K562 (cell line): ENCODE measurements at regions not wholly inside any gene's neighbourhood (a gene's known extent, or its start where the extent isn't known, plus 50 kb on each side); places are given as distances from the start of the nearest gene placed in this dataset.

Experiments used
- AFF4 ChIP-seq: sonication (generic); formaldehyde crosslinking; IDR thresholded peaks from 2 replicates; pipeline ENCODE4 v1.8.0; 2023; ENCODE audit warnings: mild to moderate bottlenecking, missing genetic modification reagents
- BRCA1 ChIP-seq, 2 experiments: fragments of 450-650 bp in 1 of 2; sonication (generic) in 1 of 2; formaldehyde crosslinking in 1 of 2; IDR thresholded peaks; 2 replicates each; pipeline versions ENCODE4 v1.5.0 to v1.6.1; 2017 to 2020; ENCODE audit warnings: mild to moderate bottlenecking in 1 of 2, missing genetic modification reagents in 1 of 2
- FOXK1 ChIP-seq: sonication (generic); formaldehyde crosslinking; IDR thresholded peaks from 2 replicates; pipeline ENCODE4 v1.8.0; 2022; ENCODE audit warnings: missing genetic modification reagents, mild to moderate bottlenecking, borderline replicate concordance
- GABPB1 ChIP-seq: sonication (generic); formaldehyde crosslinking; IDR thresholded peaks from 2 replicates; pipeline ENCODE4 v1.8.0; 2022; ENCODE audit warnings: mild to moderate bottlenecking, missing genetic modification reagents
- JUN ChIP-seq, 2 experiments: sonication (generic) in 1 of 2; formaldehyde crosslinking in 1 of 2; IDR thresholded peaks; 2 replicates each; pipeline versions ENCODE4 v1.6.1 to v1.8.0; 2012 to 2022; ENCODE audit warnings: borderline replicate concordance in 2 of 2, mild to moderate bottlenecking in 2 of 2, improper control_type of control experiment in 1 of 2, low read depth in 1 of 2, low read length in 1 of 2, missing genetic modification reagents in 1 of 2
- NFIC ChIP-seq: fragments of 450-650 bp; IDR thresholded peaks from 2 replicates; pipeline ENCODE4 v1.6.1; 2017; ENCODE audit warnings: mild to moderate bottlenecking, inconsistent platforms
- POLR2A ChIP-seq: fragments of 450-650 bp; conservative IDR thresholded peaks from 2 replicates; pipeline ENCODE4 v1.6.1; 2016
- SRF ChIP-seq, 2 experiments: fragments of 250-450, 450-650 bp in 1 of 2; sonication (Bioruptor Pico) in 1 of 2; sonication (generic) in 1 of 2; formaldehyde crosslinking; IDR thresholded peaks; 2 replicates each; pipeline versions ENCODE4 v1.5.0 to v1.5.1; 2020 to 2022; ENCODE audit warnings: mild to moderate bottlenecking in 1 of 2, missing genetic modification reagents in 1 of 2
- TCF7 ChIP-seq: sonication (generic); IDR thresholded peaks from 2 replicates; pipeline ENCODE4 v1.6.1; 2016; ENCODE audit warnings: antibody characterized with exemption, borderline replicate concordance
- XRCC4 ChIP-seq: IDR thresholded peaks from one replicate; pipeline ENCODE4 v1.6.1; 2011; ENCODE audit not compliant: insufficient read depth, insufficient read length; ENCODE audit errors: extremely low read depth
- ZBTB11 ChIP-seq, 3 experiments: fragments of 200-800 bp in 1 of 3; fragments of 250-450 bp in 1 of 3; fragments of 450-650 bp in 1 of 3; sonication (Bioruptor Pico) in 1 of 3; sonication (Bioruptor generic) in 1 of 3; formaldehyde crosslinking in 1 of 3; IDR thresholded peaks; 2 replicates each; pipeline versions ENCODE4 v1.6.1 to v1.8.0; 2016 to 2022; ENCODE audit warnings: mild to moderate bottlenecking in 2 of 3, missing genetic modification characterization in 2 of 3, missing compliant biosample characterization in 1 of 3, moderate library complexity in 1 of 3
- ZNF133 ChIP-seq: fragments of 250-450 bp; sonication (Bioruptor Pico); IDR thresholded peaks from 2 replicates; pipeline ENCODE4 v1.4.0; 2020; ENCODE audit warnings: mild to moderate bottlenecking
- ZNF561 ChIP-seq: fragments of 450-650 bp; formaldehyde crosslinking; conservative IDR thresholded peaks from 2 replicates; pipeline ENCODE4 v1.4.0; 2020; ENCODE audit warnings: mild to moderate bottlenecking, moderate library complexity

- TF ChIP-seq SRF (CRISPR knock-in tag; IDR thresholded peaks at IDR 0.05) (no peak), ZBTB11 (CRISPR knock-in tag; IDR thresholded peaks at IDR 0.05) (no peak), NFIC (no peak), XRCC4 (no peak), FOXK1 (CRISPR knock-in tag) (no peak), AFF4 (no peak), ZNF133 (CRISPR knock-in tag) (no peak), JUN (IDR thresholded peaks at IDR 0.05; ENCODE audit: borderline replicate concordance, low read depth, low read length) (no peak), JUN (CRISPR knock-in tag; IDR thresholded peaks at IDR 0.05; ENCODE audit: borderline replicate concordance) (no peak), ZNF561 (CRISPR knock-in tag) (no peak), GABPB1 (no peak), TCF7 (no peak), BRCA1 (IDR thresholded peaks at IDR 0.05) (no peak), BRCA1 (CRISPR knock-in tag; IDR thresholded peaks at IDR 0.05) (no peak), POLR2A (no peak)
Measured at GRCh38 chr4:165785337-165785736, 87.7 kb upstream of the TLL1 start.
